ENCODE measurements at regions not wholly inside any gene's neighbourhood (a gene's known extent, or its start where the extent isn't known, plus 50 kb on each side); places are given as distances from the start of the nearest gene placed in this dataset.

DNA sequence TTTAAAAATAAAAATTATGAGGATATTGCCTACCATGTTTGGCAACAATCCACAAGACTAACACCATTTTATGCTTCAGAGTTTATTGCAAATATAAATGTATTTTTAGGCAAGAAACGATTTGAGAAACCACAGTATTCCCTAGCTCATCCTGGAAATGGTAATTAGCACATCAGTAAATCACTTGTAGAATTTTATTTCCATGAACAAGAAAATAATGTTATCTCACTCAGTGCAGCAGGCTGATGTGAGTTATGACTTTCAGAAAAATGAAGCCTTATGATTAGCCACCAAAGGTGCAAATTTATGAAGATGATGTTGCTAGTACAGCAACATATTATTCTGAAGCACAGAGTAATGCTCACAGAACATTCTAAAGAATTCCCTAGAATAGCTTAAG lies 127.7 kb upstream of the GJE1 start:
- Mint-ChIP-seq H3K4me3 (no peak overlapping the region), H3K4me1 (no peaks in the 10 kb centered on the region), H3K27ac (no peak overlapping the region), H3K9me3 (peaks cover 4% of the 10 kb centered on the region), H3K36me3 (ENCODE audit: low read depth) (no peaks in the 10 kb centered on the region), H3K27me3 (no peaks in the 10 kb centered on the region)
- intact Hi-C loops (cut with micrococcal nuclease): no loop called here
- ChIA-PET CTCF (no interaction called here), POLR2A (no interaction called here)
- DNase-seq: no peak
- TF ChIP-seq, protein P1, sequence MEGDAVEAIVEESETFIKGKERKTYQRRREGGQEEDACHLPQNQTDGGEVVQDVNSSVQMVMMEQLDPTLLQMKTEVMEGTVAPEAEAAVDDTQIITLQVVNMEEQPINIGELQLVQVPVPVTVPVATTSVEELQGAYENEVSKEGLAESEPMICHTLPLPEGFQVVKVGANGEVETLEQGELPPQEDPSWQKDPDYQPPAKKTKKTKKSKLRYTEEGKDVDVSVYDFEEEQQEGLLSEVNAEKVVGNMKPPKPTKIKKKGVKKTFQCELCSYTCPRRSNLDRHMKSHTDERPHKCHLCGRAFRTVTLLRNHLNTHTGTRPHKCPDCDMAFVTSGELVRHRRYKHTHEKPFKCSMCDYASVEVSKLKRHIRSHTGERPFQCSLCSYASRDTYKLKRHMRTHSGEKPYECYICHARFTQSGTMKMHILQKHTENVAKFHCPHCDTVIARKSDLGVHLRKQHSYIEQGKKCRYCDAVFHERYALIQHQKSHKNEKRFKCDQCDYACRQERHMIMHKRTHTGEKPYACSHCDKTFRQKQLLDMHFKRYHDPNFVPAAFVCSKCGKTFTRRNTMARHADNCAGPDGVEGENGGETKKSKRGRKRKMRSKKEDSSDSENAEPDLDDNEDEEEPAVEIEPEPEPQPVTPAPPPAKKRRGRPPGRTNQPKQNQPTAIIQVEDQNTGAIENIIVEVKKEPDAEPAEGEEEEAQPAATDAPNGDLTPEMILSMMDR (IDR thresholded peaks at IDR 0.05): no peak
- no peak for ATAC-seq (ENCODE audit: low read depth)

DNA sequence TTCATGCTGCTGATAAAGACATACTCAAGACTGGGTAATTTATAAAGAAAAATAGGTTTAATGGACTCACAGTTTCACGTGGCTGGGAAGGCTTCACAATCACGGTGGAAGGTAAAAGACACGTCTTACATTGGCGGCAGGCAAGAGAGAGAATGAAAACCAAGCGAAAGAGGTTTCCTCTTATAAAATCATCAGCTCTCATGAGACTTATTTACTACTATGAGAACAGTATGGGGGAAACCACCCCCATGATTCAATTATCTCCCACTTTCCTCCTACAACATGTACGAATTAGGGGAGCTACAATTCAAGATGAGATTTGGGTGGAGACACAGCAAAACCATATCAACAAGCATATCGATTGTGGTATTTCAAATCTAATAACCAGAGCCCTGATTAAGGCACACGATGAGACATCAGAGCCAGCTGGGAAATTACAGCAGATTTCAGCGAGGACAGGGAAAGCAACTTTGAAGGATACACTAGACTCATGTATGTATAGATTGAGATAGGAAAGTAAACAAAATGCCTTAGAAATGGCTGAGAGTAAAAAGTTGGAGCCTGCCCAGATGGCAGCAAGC lies 129.8 kb upstream of the GJE1 start:
- H3K4me1 Mint-ChIP-seq: no peaks in the 10 kb centered on the region
- ATAC-seq (ENCODE audit: low read depth) (no peak), DNase-seq (no peak)
- intact Hi-C loops (cut with micrococcal nuclease): no loop called here
- CTCF ChIA-PET: no interaction called here
- H3K9me3 Mint-ChIP-seq: peaks cover 16% of the 10 kb centered on the region
- TF ChIP-seq, protein P1 (IDR thresholded peaks at IDR 0.05): no peak
- no peaks in the 10 kb centered on the region for H3K36me3 Mint-ChIP-seq (ENCODE audit: low read depth)
- no peaks in the 10 kb centered on the region for H3K27me3 Mint-ChIP-seq
- POLR2A ChIA-PET: no interaction called here
- no peak overlapping the region for H3K4me3 Mint-ChIP-seq
- H3K27ac Mint-ChIP-seq: no peak overlapping the region

DNA sequence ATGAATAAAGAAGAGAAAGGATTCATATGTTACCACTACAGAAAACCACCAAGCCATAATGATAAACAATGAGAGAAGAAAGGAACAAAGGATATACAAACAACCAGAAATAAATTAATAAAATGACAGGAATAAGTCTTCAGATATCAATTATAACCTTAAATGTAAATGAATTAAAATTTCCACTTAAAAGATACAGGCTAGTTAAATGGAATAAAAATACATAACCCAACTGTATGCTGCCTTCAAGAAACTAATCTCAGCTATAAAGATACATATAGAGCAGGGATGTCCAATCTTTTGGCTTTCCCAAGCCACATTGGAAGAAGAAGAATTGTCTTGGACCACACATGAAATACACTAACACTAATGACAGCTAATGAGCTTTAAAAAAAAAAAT lies 135.9 kb upstream of the GJE1 start:
- ATAC-seq (ENCODE audit: low read depth) (no peak), DNase-seq (no peak)
- no peaks in the 10 kb centered on the region for H3K4me1 Mint-ChIP-seq
- peaks cover 24% of the 10 kb centered on the region for H3K9me3 Mint-ChIP-seq
- H3K36me3 Mint-ChIP-seq (ENCODE audit: low read depth): no peaks in the 10 kb centered on the region
- H3K27ac Mint-ChIP-seq: no peak overlapping the region
- CTCF ChIA-PET: no interaction called here
- POLR2A ChIA-PET: no interaction called here
- H3K27me3 Mint-ChIP-seq: no peaks in the 10 kb centered on the region
- H3K4me3 Mint-ChIP-seq: no peak overlapping the region
- TF ChIP-seq, protein P1 (IDR thresholded peaks at IDR 0.05): no peak
- intact Hi-C loops (cut with micrococcal nuclease): no loop called here

DNA sequence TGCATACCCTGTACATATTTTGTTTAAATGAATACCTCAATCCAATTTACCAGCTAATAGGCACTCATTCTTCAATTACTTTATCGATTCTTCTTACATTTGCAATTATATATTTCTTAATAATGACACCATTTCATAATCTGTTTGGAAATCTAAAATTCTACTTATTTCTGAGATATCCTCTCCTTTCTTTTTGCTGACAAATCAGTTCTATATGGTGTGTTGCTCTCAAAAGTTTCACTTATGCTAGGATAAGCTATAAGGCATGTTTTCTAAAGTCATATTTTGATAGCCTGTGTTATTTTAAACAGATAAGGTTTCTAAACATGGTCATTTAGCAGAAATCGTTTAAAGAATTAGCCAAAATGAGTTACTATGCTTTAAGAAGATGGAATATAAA lies 140.6 kb upstream of the GJE1 start:
- Mint-ChIP-seq H3K27ac (no peak overlapping the region), H3K36me3 (ENCODE audit: low read depth) (no peaks in the 10 kb centered on the region), H3K9me3 (peaks cover 8% of the 10 kb centered on the region), H3K4me1 (no peaks in the 10 kb centered on the region), H3K27me3 (no peaks in the 10 kb centered on the region), H3K4me3 (no peak overlapping the region)
- ATAC-seq (ENCODE audit: low read depth): no peak
- TF ChIP-seq, protein P1 (IDR thresholded peaks at IDR 0.05): no peak
- POLR2A ChIA-PET: no interaction called here
- DNase-seq: no peak
- CTCF ChIA-PET: no interaction called here
- intact Hi-C loops (cut with micrococcal nuclease): no loop called here

DNA sequence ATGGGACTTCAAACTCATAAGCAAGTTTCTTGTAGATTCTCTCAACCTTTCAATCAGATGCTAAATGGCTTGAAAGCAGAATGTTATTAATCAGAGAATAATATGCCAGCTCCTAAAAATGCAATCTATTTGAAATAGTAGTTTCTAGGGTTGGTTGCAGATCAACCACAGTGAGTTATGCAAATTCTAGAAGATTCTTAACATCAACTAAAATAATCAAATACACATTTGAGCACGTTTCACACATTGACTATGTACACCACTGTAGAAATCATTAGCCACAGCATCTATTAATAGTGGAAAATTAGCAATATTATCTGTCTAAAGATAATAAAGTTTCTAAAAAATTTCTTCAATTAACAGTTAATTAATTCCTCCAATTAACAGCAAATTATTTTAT lies 141.9 kb upstream of the GJE1 start:
- TF ChIP-seq, protein P1 (IDR thresholded peaks at IDR 0.05): no peak
- Mint-ChIP-seq H3K27me3 (no peaks in the 10 kb centered on the region), H3K4me1 (no peaks in the 10 kb centered on the region), H3K27ac (no peak overlapping the region), H3K36me3 (ENCODE audit: low read depth) (no peaks in the 10 kb centered on the region), H3K9me3 (peaks cover 2% of the 10 kb centered on the region), H3K4me3 (no peak overlapping the region)
- CTCF ChIA-PET: interaction anchor here (0.6 kb wide), 1 partner anchor 132 kb away, joined by 3 read pairs; no protein-coding TSS in a partner anchor
- ATAC-seq (ENCODE audit: low read depth) (no peak), DNase-seq (no peak)
- intact Hi-C loops (cut with micrococcal nuclease): no loop called here
- POLR2A ChIA-PET: no interaction called here
